ENCODE measurements at regions not wholly inside any gene's neighbourhood (a gene's known extent, or its start where the extent isn't known, plus 50 kb on each side); places are given as distances from the start of the nearest gene placed in this dataset.

DNA sequence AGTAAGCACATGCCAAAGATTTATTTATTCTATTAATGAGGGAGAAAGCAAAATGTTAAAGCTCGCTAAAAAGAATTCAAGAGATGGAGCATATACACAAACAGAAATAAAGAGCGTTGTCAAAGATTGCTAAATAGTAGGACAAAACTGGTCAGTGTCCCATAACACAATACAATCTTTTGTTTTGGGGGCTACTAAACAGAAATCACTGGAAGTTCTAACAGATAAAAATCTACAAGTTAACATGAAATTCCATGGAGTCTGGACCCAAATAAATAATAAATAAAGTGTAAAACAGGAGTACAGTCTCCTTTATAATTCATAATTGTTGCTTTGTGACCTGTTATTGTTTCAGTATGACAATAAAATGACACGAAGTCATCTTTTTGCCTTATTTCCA lies 115.2 kb upstream of the CNTNAP4 start:
- DNase-seq (ENCODE audit: low read depth in 2 of 3, low spot score in 2 of 3): no peak

DNA sequence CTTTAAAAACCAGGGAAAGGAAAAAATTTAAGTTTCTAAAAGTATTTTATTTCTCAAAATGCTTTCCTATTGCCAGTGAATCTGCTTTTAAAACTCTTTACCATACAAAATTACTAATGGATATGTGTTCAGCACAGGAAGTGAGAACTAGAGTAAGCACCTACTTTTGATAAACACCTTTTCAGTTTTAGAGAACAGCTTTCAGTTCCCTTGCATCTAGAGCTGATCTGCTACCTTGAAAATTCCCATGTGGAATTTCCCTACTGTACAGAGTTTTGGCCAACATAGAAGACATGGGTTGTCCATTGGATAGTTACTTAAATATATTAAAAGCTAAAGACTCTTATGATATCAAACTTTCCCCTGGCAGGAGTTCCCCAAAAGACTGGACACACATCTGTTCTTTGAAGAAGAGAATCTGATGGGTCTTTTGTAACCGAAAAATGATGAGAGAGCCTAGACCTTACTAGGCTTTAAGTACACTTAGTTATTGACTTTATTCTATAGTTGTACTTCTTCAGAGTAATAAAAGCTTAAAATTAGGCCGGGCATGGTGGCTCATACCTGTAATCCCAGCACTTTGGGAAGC lies 112.1 kb upstream of the CNTNAP4 start:
- DNase-seq (ENCODE audit: low read depth in 2 of 3, low spot score in 2 of 3): no peak

DNA sequence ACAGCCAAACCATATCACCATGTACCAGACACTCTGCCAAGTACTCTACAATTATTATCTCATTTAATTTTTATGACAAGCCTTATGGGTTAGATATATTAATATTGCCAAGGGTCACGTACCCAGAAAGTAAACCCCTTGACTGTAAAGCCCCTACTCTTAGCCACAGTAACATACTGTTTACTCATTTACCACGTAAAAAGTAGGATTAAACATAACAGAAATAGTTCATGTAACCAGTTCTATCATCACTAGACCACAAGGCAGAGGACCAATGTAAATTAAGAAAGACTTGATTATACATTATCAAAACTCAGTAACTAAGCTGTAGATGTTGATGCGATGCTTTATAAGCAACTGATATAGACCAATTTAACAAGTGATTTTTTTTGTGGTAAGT lies 101.5 kb upstream of the CNTNAP4 start:
- DNase-seq (ENCODE audit: low read depth in 2 of 3, low spot score in 2 of 3): no peak

DNA sequence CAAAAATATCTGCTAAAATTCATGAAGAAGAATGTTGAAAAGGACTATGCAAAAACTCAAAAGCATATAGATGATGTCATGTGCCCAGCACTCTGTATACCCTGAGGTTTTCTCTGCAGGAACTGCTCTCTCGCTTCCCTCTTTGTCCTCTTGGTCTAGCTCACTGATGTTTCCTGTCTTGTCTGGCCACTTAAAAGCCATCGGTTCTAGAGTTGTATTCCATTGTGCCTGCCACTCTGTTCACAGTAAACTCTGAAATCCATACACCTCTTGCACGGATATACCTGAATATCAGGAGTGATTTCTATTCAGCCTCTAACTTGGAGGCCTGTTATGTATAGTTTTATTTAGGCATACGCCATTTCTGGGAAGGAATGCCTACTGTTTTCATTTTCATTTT lies 101.0 kb upstream of the CNTNAP4 start:
- DNase-seq (ENCODE audit: low read depth in 2 of 3, low spot score in 2 of 3): no peak

DNA sequence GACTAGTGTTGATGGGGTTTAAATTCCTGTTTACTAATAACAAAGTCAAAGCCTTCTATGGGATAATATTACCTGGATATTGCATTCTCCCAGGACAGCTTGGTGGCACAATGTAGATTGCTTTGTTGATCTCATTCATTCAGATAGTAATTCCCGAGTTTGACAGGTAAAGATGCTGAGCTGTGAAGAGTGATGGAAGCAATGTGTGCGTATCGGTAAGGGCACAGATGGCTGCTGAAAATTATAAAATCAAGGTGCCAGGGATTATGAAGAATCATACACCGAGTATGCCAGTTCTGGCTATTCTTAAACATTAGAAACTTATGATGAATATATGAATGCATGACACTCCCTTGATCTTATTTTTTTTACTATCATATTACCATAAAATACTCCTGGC lies 100.6 kb upstream of the CNTNAP4 start:
- no peak for DNase-seq (ENCODE audit: low read depth in 2 of 3, low spot score in 2 of 3)

DNA sequence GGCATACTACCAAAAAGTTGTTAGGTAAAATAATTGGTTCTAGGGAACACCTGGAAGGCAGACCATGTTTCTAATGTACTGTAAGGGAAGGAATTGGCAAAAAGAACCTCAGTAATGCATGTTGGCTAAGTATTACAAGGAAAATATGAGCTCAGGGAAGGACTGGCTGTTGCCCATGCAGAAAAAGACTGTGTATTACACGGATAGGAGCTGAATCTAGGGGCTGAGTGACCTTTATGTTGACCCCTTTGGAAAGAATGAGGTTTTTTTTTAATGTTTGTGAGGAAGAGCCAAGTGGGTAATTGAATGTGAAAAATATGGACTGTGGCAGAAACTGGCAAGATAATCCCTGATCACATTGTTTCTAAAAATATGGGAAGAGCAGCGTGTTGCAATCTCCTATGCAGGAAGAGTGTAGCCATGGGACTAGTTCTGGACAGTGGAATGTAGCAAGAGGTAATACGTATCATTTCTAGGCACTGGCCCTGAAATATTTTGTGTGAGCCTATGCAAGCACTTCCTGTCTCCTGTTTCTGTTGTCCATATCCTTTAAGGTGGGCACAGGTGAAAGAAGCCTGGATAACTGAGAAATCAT lies 95.1 kb upstream of the CNTNAP4 start:
- no peak for DNase-seq (ENCODE audit: low read depth in 2 of 3, low spot score in 2 of 3)

DNA sequence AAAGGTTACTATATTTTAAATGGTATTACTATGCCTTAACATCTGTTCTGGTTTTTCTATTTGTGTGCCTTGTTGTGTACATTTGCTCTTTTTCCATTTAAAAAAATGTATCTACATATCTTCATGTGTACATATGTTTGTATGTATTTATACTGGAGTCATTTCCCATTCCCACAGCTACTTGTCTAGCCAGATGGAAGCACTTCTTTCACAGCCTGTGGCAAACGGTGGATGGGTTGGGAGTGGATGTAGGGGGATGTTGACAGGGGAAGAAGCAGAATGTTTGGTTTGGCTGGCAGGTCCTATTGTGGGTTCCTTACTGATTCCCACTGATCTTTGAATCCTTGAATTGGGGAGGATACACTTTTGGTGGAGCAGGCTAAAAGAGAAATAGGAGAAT lies 93.6 kb upstream of the CNTNAP4 start:
- no peak for DNase-seq (ENCODE audit: low read depth in 2 of 3, low spot score in 2 of 3)

DNA sequence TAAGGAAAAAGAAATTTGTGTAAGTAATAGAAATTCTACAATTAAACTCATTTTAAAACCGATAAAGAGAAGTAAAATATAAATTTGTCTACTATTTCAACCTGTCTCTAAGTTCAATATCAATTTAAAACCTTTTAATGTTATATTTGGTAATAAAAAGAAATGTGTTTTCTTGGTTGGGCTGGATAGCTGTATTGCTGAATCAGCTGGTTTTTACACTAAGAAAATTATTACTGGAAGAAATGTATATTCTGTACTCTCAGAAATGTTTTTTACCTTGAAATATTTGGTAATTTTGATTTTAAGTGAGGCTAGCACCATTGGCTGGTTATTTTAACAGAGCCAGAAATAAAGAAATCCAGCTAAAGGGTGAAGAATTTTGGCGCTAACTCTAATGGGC lies 87.1 kb upstream of the CNTNAP4 start:
- DNase-seq (ENCODE audit: low read depth in 2 of 3, low spot score in 2 of 3): no peak

DNA sequence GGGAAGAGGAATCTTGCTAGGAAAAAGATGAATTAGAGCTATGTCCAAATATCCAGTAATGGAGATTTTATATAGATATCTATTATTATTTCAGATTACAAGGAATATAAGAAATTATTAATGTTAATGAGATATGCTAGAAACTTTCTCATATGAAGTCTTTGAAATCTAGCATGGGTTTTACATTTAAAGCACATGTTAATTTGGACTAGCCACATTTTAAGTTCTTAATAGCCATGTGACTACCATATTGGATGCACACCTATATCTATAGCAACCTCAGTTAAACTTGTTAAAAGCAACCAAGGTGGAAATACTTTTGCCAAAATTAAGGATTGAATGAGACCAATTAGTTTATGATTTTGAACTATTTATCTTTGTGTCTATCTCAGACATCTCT lies 86.7 kb upstream of the CNTNAP4 start:
- no peak for DNase-seq (ENCODE audit: low read depth in 2 of 3, low spot score in 2 of 3)

DNA sequence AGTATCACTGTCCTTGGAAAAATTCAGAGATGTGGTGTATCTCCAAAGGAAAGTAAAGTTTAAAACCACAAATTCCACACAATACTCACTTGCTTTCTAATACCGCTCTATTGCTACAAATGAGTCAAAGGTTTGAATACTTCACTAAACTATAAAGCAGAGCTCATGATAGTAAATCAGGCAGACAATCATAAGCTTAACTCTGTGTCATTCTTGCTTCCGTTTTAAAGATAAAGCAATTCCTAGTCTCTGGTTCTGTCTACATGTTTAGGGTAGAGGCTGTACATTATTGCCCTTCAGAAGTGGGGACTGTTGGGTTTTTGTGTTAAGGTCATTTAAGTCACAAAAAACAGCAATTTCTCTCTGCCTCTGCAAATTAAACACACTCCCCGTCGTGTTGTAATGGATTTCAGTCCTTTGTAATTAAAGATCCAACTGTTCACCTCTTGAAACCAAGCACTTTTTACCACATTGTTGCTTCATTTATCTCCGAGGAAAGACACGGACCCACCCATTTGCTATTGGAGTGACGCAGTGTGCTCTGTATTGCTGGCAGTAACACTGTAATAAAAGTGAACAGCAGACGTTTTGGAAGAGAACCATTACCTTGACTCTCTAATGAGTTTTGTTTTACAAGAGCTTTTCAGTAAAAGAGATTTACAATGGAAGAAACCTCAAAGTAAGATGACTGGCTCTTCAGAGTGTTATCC lies 83.1 kb upstream of the CNTNAP4 start:
- DNase-seq (ENCODE audit: low read depth in 2 of 3, low spot score in 2 of 3): no peak

DNA sequence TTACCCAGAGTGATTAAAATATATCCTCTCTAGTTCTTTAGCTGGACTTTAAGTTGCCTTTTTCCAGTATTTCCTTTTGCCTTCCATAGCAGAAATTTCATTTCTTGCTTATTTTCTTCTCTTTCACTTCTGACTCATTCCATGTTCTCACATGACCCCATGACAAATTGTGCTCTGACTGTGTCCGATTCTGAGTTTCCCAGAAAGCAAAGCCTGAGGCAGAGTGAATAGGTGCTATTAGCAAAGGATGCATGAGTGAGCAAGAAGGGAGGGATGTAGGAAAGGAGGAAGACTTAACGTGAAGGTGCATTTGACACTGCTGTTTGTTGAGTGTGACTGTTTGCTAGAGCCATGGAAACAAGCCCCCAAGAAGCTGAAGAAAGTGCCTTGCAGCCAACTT lies 82.6 kb upstream of the CNTNAP4 start:
- no peak for DNase-seq (ENCODE audit: low read depth in 2 of 3, low spot score in 2 of 3)

DNA sequence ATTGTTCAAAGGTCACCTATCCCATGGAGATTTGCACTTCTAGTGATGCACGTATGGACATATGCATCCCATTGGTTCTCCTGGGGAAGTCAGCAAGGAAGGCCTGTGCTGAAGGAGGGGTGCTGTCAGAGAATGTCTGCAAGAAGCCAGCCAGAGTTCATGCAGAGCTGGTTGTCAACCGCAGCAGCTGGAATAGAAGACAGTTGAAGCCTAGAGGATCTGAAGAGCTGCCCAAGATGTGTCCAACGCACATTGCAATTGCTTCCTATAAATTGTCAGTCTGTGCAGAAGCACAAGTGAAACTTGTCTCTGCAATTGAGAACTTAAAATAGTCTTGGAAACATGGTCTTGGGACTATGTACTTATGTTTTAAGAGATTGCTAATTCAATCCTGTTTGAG lies 82.1 kb upstream of the CNTNAP4 start:
- DNase-seq (ENCODE audit: low read depth in 2 of 3, low spot score in 2 of 3): no peak

DNA sequence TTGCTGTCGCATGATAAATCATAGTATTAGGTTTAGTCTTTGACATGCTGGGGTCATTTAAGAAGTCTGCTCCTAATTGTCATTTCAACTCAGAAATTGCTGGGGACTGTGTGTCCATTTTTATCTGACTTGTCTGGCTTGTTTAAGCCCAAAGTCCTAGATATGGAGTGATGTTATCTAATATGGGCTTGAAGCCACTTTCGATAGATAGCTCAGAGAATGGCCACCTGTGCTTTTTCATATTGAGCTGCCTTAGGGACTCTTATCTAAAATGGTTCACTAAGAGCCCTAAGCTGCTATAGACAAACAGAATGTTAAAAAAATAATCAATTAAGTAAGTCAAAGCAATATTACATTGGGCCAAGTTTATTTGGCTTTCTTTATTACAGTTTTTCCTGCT lies 81.6 kb upstream of the CNTNAP4 start:
- DNase-seq (ENCODE audit: low read depth in 2 of 3, low spot score in 2 of 3): no peak

DNA sequence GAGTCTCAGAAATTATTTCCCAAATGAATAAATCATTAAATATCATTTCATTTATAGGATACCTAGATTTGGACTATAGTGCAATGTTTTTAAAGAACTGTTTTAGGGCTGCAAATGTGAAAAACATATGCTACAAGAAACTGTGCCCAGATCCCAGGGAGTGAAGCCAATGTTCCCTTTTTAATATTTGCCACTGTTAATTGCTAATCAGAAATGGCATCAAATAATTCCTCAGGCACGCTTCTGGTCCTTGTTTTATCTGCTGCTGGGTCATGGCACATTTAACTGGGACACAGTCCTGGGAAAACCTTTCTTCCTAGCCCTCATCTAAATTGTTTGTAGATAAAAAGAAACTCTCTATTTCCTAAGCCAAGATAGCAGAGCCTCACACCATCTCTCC lies 79.3 kb upstream of the CNTNAP4 start:
- DNase-seq (ENCODE audit: low read depth in 2 of 3, low spot score in 2 of 3): no peak

DNA sequence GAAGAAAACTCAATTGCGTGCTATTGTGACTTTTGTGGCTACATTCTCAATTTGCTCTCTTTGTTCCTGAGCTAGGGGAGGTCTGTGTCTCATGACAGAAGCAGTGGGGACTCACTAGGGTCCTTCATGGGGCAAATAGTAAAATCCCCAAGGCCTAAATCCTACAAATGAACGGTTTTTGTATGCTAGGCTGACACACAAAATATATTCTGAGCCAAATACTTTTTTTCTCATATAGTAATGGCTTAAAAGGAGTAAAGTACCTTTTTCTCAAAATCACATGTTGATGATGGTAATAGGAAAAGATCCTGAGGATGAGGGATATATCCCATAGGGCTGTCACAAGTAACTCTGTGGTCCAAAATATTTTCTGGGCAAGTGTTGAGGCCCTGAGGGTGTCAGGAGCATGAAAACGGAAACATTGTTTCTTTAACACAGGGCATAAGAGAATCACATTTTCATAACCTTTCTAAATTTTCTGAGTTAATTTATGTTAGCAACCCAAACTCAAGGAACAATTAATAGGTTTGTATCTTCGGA lies 77.5 kb upstream of the CNTNAP4 start:
- DNase-seq (ENCODE audit: low read depth in 2 of 3, low spot score in 2 of 3): no peak

DNA sequence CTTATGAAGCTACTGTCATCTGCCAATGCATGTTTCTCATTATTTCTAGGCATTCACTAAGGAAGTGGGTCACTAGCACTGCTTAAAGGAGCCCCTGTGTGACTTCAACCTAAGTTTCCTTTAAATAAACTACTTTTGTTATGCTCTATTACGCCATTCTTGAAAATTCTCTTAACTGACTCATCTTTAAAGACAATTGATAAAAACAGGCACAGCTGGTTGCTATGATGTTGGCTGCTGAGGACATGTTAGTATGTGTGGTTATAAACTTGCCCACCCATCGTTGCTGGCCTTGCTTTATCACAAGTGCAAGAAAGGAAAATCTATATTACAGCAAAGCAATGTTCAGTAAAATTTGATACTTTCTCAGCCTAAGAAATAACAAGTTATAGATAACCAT lies 75.8 kb upstream of the CNTNAP4 start:
- DNase-seq (ENCODE audit: low read depth in 2 of 3, low spot score in 2 of 3): no peak

DNA sequence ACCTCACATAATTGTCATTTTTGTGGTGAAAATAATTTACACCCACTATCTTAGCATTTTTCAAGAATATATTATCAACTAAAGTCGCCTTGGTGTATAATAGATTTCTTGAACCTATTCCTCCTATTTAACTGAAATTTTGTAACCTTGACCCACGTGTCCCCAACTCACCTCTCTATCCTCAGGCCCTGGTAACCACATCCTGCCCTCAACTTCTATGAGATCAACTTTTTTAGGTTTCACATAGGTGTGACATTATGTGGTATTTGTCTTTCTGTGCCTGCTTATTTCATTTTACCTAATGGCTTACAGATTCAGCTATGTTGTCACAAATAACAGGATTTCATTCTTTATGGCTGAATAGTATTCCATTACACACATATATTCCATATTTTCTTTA lies 73.0 kb upstream of the CNTNAP4 start:
- DNase-seq (ENCODE audit: low read depth in 2 of 3, low spot score in 2 of 3): no peak

DNA sequence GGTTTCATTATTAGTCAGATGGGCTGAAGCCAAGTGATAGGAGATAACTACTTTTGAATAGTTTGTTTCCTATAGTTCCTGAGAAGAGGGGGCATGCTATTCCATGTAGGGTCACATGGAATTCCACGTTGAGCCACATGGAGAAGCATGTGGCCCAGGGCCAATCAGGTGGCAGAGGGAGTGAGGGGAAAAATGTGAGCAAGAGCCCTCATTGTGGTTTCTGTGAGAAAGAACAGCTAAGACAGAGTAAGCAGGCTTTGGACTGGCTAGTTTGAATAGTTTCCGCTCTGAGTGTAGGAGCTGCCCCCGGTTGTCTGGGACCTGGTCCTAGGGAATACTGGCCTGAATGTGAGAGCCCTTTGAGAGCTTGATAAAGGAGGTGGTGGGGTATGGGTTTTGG lies 69.9 kb upstream of the CNTNAP4 start:
- no peak for DNase-seq (ENCODE audit: low read depth in 2 of 3, low spot score in 2 of 3)

DNA sequence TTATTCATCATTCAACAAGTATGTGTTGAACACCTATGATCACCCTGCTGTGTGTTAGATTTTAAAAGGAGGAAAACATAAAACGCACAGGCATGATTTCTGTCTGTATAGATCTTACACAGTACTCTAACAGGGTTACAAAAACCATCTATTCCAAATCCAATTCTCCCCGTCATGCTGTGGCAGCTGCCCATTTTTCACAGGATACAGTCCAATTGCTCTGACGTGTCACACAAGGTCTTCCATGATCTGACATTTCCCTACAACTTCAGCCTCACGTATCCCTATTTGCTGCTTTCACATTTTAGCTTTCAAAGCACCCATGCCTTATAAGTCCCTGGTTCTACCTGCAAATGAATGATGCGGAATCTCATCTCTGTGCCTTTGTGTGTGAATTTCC lies 67.0 kb upstream of the CNTNAP4 start:
- no peak for DNase-seq (ENCODE audit: low read depth in 2 of 3, low spot score in 2 of 3)

DNA sequence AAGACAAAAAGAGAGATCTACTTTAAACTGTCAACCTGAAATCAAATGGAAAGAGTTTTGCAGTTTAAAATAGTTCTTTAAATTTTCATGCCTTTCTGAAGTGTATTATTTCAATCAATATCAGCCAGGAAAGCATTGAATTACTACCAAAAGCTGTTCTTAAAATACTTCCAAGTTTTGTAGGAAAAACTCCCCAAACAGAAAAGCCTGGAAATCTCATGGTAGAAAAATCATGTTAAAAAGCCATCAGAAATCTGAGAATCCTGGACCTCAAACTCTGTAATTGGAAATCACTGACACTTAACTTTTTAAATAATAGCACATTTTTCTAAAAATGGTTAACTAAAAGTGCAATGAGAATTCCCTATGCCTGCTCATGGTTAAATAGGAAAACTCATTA lies 63.3 kb upstream of the CNTNAP4 start:
- no peak for DNase-seq (ENCODE audit: low read depth in 2 of 3, low spot score in 2 of 3)

DNA sequence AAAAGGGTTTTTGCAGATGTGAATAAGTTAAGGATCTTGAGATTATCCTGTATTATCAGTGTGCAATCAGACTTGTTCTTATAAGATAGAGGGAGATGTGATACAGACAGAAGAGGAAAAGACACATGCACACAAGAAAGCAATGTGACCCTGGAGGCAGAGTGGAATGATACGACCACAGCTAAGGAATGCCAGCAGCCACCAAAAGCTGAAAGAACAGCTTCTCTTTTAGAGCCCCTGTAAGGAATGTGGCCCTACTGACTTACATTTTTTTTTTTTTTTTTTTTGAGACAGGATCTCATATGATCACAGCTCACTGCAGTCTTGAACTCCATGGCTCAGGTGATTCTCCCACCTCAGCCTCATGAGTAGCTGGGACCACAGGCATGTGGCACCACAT lies 62.3 kb upstream of the CNTNAP4 start:
- DNase-seq (ENCODE audit: low read depth in 2 of 3, low spot score in 2 of 3): no peak

DNA sequence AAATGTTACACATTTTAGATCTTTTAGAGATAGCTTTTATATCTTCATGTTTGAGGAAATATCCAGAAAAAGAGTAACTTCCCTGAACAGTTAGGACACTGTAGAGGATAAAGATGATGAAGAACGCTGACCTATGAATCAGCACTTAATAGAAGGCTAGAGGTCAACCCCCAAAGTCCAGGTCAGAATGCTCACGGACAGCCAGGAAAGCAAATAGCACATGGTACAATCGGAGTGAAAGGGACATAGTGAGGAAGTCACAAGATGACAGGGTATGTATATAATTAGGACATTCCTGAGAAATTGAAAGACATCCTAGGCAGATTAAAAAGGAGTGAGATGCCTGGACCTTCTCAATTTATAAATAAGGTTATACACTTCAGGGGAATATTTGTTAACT lies 55.1 kb upstream of the CNTNAP4 start:
- no peak for DNase-seq (ENCODE audit: low read depth in 2 of 3, low spot score in 2 of 3)

Data from hematopoietic multipotent progenitor cell (in vitro differentiated cells).